A673 (cell line): ENCODE measurements at regions not wholly inside any gene's neighbourhood (a gene's known extent, or its start where the extent isn't known, plus 50 kb on each side); places are given as distances from the start of the nearest gene placed in this dataset.

Experiments used
- EZH2 ChIP-seq: fragments of 200-600 bp; sonication (generic); IDR thresholded peaks from 2 replicates; pipeline ENCODE4 v1.6.1; 2017; ENCODE audit warnings: borderline replicate concordance, low read depth, mild to moderate bottlenecking, mixed read lengths, antibody characterized with exemption, low read length; ENCODE audit not compliant: poor library complexity, severe bottlenecking
- TF ChIP-seq, protein P1 (sequence below): fragments of 300-800, 200-600 bp; sonication (generic); conservative IDR thresholded peaks from 2 replicates; pipeline ENCODE4 v1.5.1; 2017; ENCODE audit warnings: low read depth, mild to moderate bottlenecking, antibody characterized with exemption, low read length, moderate library complexity, mixed read lengths

DNA sequence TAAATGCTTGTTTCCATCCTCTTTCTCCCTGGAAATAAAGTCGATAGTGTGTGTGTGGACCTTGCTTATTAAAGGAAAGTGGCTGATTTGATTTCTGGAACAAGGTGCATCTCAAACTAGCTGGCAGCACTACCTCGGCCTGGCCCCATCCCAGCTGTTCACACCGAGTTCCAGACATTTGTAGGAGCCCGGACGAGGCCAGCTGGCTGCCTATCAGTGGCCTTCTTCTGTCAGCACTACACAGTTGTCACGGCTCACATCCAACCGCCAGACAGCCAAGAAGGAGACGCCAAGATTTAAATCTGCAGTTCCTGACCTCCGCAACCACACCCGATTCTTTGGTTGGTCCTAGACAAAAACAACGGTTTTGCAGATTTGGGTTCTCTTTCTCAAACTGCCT, 63.6 kb downstream of the PALM2AKAP2 start:
- TF ChIP-seq, protein P1, sequence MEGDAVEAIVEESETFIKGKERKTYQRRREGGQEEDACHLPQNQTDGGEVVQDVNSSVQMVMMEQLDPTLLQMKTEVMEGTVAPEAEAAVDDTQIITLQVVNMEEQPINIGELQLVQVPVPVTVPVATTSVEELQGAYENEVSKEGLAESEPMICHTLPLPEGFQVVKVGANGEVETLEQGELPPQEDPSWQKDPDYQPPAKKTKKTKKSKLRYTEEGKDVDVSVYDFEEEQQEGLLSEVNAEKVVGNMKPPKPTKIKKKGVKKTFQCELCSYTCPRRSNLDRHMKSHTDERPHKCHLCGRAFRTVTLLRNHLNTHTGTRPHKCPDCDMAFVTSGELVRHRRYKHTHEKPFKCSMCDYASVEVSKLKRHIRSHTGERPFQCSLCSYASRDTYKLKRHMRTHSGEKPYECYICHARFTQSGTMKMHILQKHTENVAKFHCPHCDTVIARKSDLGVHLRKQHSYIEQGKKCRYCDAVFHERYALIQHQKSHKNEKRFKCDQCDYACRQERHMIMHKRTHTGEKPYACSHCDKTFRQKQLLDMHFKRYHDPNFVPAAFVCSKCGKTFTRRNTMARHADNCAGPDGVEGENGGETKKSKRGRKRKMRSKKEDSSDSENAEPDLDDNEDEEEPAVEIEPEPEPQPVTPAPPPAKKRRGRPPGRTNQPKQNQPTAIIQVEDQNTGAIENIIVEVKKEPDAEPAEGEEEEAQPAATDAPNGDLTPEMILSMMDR: no peak
- TF ChIP-seq EZH2: no peak
